HEK293T (cell line): ENCODE measurements at regions not wholly inside any gene's neighbourhood (a gene's known extent, or its start where the extent isn't known, plus 50 kb on each side); places are given as distances from the start of the nearest gene placed in this dataset.

ENCODE experiments used
- CTCF ChIA-PET: fragments of 350-600 bp; formaldehyde crosslinking; extraction: SDS; loops from one replicate; lab custom pipeline; 2021; ENCODE audit warnings: antibody characterized with exemption, inconsistent platforms; lab: Yijun Ruan, JAX
- POLR2A ChIA-PET: fragments of 350-600 bp; formaldehyde crosslinking; extraction: SDS; loops from one replicate; lab custom pipeline; 2020; ENCODE audit warnings: antibody characterized with exemption, inconsistent platforms; lab: Yijun Ruan, JAX
- DNase-seq: peaks from one replicate; pipeline ENCODE4 v3.0.0; 2012; ENCODE audit warnings: mixed read lengths; ENCODE audit errors: extremely low spot score
- ARNT ChIP-seq: fragments of 450-650 bp; IDR thresholded peaks from 2 replicates; pipeline ENCODE4 v1.6.1; 2017; ENCODE audit warnings: mild to moderate bottlenecking
- BHLHE40 ChIP-seq: fragments of 450-650 bp; IDR thresholded peaks from 2 replicates; pipeline ENCODE4 v1.6.1; 2016; ENCODE audit warnings: mild to moderate bottlenecking, moderate library complexity, borderline replicate concordance
- CTBP1 ChIP-seq: fragments of 450-650 bp; IDR thresholded peaks from 2 replicates; pipeline ENCODE4 v1.6.1; 2016; ENCODE audit warnings: borderline replicate concordance
- ELF4 ChIP-seq: fragments of 450-650 bp; IDR thresholded peaks from 2 replicates; pipeline ENCODE4 v1.6.1; 2017; ENCODE audit warnings: antibody characterized with exemption
- FOXA1 ChIP-seq: fragments of 450-650 bp; IDR thresholded peaks from 2 replicates; pipeline ENCODE4 v1.6.1; 2016; ENCODE audit warnings: mild to moderate bottlenecking
- FOXK2 ChIP-seq: fragments of 450-650 bp; IDR thresholded peaks from 2 replicates; pipeline ENCODE4 v1.6.1; 2016; ENCODE audit warnings: mild to moderate bottlenecking
- FOXM1 ChIP-seq: fragments of 450-650 bp; IDR thresholded peaks from 2 replicates; pipeline ENCODE4 v1.6.1; 2017; ENCODE audit warnings: mild to moderate bottlenecking, borderline replicate concordance
- HDGF ChIP-seq: fragments of 450-650 bp; IDR thresholded peaks from 2 replicates; pipeline ENCODE4 v1.6.1; 2017; ENCODE audit warnings: antibody characterized with exemption, borderline replicate concordance
- L3MBTL2 ChIP-seq: fragments of 450-650 bp; conservative IDR thresholded peaks from 2 replicates; pipeline ENCODE4 v1.6.1; 2016; ENCODE audit warnings: mild to moderate bottlenecking
- LEF1 ChIP-seq: fragments of 450-650 bp; IDR thresholded peaks from 2 replicates; pipeline ENCODE4 v1.6.1; 2017; ENCODE audit warnings: mild to moderate bottlenecking, borderline replicate concordance
- NFRKB ChIP-seq: fragments of 450-650 bp; IDR thresholded peaks from 2 replicates; pipeline ENCODE4 v1.6.1; 2016; ENCODE audit warnings: mild to moderate bottlenecking, moderate library complexity
- SP1 ChIP-seq: fragments of 450-650 bp; IDR thresholded peaks from 2 replicates; pipeline ENCODE4 v1.6.1; 2017
- SUZ12 ChIP-seq: fragments of 450-650 bp; IDR thresholded peaks from 2 replicates; pipeline ENCODE4 v1.6.1; 2016; ENCODE audit warnings: mild to moderate bottlenecking
- TARDBP ChIP-seq: fragments of 450-650 bp; IDR thresholded peaks from 2 replicates; pipeline ENCODE4 v1.6.1; 2016
- ZNF384 ChIP-seq: fragments of 450-650 bp; IDR thresholded peaks from 2 replicates; pipeline ENCODE4 v1.6.1; 2016
- TF ChIP-seq, protein P1 (sequence below): fragments of 450-650 bp; IDR thresholded peaks from 2 replicates; pipeline ENCODE4 v1.6.1; 2016

GRCh38 chr7:41449694-41450093, 253.2 kb downstream of the INHBA start:
- ChIA-PET CTCF (no interaction called here), POLR2A (no interaction called here)
- no peak for DNase-seq
- no peak for TF ChIP-seq TARDBP

- ChIA-PET POLR2A (no interaction called here), CTCF (interaction anchor here (0.6 kb wide), 1 partner anchor 50 kb away, joined by 4 read pairs; no protein-coding TSS in a partner anchor)
- TF ChIP-seq HDGF: no peak
- TF ChIP-seq ARNT: no peak
- TF ChIP-seq ELF4: no peak
- no peak for TF ChIP-seq SUZ12
- no peak for TF ChIP-seq FOXM1
- TF ChIP-seq NFRKB: no peak
- no peak for TF ChIP-seq L3MBTL2
- no peak for TF ChIP-seq BHLHE40
- no peak for TF ChIP-seq TARDBP
- TF ChIP-seq ZNF384: no peak
- TF ChIP-seq, protein P1, sequence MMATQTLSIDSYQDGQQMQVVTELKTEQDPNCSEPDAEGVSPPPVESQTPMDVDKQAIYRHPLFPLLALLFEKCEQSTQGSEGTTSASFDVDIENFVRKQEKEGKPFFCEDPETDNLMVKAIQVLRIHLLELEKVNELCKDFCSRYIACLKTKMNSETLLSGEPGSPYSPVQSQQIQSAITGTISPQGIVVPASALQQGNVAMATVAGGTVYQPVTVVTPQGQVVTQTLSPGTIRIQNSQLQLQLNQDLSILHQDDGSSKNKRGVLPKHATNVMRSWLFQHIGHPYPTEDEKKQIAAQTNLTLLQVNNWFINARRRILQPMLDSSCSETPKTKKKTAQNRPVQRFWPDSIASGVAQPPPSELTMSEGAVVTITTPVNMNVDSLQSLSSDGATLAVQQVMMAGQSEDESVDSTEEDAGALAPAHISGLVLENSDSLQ: no peak
- no peak for TF ChIP-seq LEF1
- DNase-seq: no peak
Observed at GRCh38 chr7:41449286-41449685, 253.6 kb downstream of the INHBA start.

GRCh38 chr7:41448104-41448503, 254.8 kb downstream of the INHBA start:
- CTCF ChIA-PET: no interaction called here
- DNase-seq: no peak
- POLR2A ChIA-PET: no interaction called here
- TF ChIP-seq ELF4 (no peak), TARDBP (no peak), NFRKB (no peak)

- ChIA-PET CTCF (interaction anchor here (0.7 kb wide), 1 partner anchor 262 kb away, joined by 4 read pairs; no protein-coding TSS in a partner anchor), POLR2A (no interaction called here)
Observed at GRCh38 chr7:41447450-41448042, 255.3 kb downstream of the INHBA start.

GRCh38 chr7:41446606-41447449, 256.1 kb downstream of the INHBA start:
- POLR2A ChIA-PET: no interaction called here
- TF ChIP-seq ARNT (no peak), CTBP1 (no peak), L3MBTL2 (no peak), SP1 (no peak), HDGF (no peak), FOXM1 (no peak), NFRKB (no peak), FOXK2 (no peak)
- TF ChIP-seq, protein P1: no peak
- CTCF ChIA-PET: interaction anchor here (0.7 kb wide), 1 partner anchor 262 kb away, joined by 4 read pairs; no protein-coding TSS in a partner anchor
- DNase-seq: no peak

More at GRCh38 chr7:41447450-41448042, 255.3 kb downstream of the INHBA start:
- no peak for DNase-seq
- no peak for TF ChIP-seq FOXM1
- TF ChIP-seq FOXK2: no peak
- no peak for TF ChIP-seq FOXA1
- no peak for TF ChIP-seq SP1
- no peak for TF ChIP-seq LEF1
- TF ChIP-seq ZNF384: no peak
- no peak for TF ChIP-seq TARDBP
- TF ChIP-seq, protein P1: no peak
- no peak for TF ChIP-seq NFRKB
- no peak for TF ChIP-seq L3MBTL2
- TF ChIP-seq ARNT: no peak
- no peak for TF ChIP-seq CTBP1

DNA sequence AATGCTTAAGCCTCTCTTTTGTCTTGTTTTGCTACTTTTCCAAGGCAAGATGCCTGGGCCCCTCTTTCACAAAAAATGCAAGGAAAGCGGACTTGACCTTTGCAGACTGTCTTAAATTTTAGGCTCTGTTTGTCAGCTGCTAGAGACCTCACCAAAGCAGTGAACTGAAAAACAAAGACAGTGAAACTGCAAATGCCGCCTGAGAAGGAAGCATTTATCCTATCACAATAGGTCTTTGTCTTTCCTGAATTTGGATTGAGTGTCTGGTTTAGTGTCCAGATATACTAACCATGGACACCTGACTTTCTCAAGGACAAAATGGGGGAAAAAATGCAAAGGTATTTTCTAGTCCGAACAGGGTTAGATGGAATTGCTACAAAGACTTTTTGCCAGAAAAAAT, 256.9 kb downstream of the INHBA start:
- TF ChIP-seq FOXA1 (no peak), L3MBTL2 (no peak), FOXK2 (no peak), BHLHE40 (no peak), LEF1 (no peak), ZNF384 (no peak), HDGF (no peak), SUZ12 (no peak), ARNT (no peak)
- TF ChIP-seq, protein P1: no peak
- DNase-seq: no peak
- CTCF ChIA-PET: interaction anchor here (0.6 kb wide), 1 partner anchor 99 kb away, joined by 3 read pairs; no protein-coding TSS in a partner anchor
- POLR2A ChIA-PET: no interaction called here
